ENCODE measurements at regions not wholly inside any gene's neighbourhood (a gene's known extent, or its start where the extent isn't known, plus 50 kb on each side); places are given as distances from the start of the nearest gene placed in this dataset.

GRCh38 chr9:85224729-85225128, 517.0 kb downstream of the AGTPBP1 start:
- TF ChIP-seq, protein P1, sequence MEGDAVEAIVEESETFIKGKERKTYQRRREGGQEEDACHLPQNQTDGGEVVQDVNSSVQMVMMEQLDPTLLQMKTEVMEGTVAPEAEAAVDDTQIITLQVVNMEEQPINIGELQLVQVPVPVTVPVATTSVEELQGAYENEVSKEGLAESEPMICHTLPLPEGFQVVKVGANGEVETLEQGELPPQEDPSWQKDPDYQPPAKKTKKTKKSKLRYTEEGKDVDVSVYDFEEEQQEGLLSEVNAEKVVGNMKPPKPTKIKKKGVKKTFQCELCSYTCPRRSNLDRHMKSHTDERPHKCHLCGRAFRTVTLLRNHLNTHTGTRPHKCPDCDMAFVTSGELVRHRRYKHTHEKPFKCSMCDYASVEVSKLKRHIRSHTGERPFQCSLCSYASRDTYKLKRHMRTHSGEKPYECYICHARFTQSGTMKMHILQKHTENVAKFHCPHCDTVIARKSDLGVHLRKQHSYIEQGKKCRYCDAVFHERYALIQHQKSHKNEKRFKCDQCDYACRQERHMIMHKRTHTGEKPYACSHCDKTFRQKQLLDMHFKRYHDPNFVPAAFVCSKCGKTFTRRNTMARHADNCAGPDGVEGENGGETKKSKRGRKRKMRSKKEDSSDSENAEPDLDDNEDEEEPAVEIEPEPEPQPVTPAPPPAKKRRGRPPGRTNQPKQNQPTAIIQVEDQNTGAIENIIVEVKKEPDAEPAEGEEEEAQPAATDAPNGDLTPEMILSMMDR (IDR thresholded peaks at IDR 0.05) = no peak
- no peak for TF ChIP-seq POLR2AphosphoS5 (IDR thresholded peaks at IDR 0.05)
